ENCODE measurements at regions not wholly inside any gene's neighbourhood (a gene's known extent, or its start where the extent isn't known, plus 50 kb on each side); places are given as distances from the start of the nearest gene placed in this dataset.
A peak's percentile ranks its signal among the peaks of the same experiment; 100 is the strongest.

DNA sequence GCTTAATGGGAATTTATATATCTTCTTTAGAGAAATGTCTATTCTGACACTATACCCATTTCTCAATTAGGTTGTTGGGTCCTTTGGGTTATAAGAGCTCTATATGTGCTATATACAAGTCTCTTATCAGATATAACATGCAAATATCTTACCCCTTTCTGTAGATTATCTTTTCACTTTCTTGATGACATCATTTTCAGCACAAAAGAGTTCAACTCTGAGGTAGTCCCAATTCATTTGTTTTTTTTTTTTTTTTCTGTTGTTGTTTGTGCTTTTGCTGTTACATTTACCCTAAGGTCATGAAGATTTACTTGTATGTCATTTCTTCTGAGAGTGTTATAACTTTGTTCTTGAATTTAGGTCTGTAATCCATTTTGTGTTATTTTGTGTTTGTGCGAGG, 326.4 kb downstream of the CENPC start:
- DNase-seq, result no peak

DNA sequence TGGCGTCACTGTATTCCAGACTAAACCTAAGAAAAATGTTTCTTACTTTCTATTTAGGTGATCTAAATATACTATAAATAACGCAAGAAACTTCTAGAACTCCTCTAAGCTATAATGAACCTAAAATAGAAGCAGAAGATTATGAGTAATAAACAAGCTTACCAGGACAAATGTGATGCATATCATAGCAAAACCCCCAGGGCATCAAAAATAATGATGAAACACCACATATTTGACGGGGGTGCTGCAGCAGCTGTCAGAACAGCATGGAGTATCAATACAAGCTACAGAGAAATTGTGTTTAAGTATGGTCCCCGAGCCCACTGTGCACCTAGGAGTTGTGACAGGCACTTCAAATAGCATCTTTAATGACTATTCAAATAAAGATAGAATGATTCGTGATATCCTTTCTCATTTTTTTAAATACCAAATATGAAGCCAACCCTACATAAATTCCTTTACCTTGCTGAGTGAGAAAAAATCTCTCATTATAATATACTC, 337.3 kb downstream of the CENPC start:
- DNase-seq, result no peak

- DNase-seq, result no peak
Observed at GRCh38 chr4:67204441-67204840, 340.9 kb downstream of the CENPC start.

GRCh38 chr4:67201334-67201733, 344.0 kb downstream of the CENPC start:
- no peak for DNase-seq

DNA sequence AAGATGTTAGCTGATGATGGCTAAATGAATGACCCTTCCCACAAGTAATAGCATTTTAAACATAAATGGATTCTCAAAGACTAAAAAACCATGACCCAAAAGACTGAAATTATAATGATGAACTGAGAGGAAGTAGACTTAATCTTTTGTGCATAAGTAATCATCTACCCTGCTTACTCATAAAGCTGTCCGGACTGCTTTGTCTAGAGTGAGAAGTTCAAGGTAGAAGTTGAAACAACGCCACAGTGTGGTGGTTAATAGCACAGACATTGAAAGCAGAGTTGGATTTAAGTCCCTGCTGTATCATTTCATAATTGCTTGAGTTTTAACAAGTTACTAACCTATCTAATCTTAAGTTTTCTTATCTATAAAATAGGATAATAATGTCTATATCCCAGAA, 346.6 kb downstream of the CENPC start:
- no peak for DNase-seq

- no peak for DNase-seq
Observed at GRCh38 chr4:67167849-67168248, 377.5 kb downstream of the CENPC start.

DNA sequence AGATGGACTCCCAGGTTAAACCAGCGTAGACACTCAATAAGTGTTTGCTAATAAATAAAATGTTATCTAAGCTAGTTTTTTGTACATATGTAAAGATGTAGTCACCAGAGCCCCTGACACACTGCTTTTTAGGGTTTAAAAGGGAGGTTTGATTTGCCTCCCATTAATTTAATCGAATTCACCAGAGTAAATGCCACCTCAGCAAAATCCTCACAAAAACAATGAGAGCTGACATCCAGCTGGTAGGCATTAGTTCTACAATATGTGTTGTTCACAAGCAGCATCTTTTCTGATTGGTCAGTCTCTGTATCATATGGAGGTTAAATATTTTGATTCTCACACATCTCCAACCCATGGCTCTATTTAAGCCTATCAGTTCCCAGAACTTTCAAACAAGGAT, 382.6 kb downstream of the CENPC start:
- no peak for DNase-seq

- DNase-seq, result no peak
Observed at GRCh38 chr4:67161311-67161710, 384.0 kb downstream of the CENPC start.

GRCh38 chr4:67160394-67160793, 384.9 kb downstream of the CENPC start:
- DNase-seq, result no peak

DNA sequence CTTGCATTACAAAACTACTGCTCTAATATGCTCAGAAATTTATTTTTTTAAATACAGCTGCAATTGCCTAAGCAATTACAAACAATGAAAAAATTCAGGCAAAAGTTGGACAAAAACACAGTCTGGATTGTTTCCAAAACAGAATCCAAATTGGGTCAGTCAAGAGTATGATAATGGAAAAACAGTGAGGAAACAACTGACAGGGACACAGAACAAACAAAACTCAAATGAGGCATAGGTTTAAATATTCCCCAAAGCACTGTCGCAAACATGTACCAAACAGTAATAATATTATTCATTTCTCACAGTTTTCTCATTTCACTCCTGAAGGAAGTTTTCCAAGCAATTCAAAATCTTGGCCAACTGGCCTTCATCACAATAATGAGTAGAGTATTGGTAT, 386.6 kb downstream of the CENPC start:
- DNase-seq, result no peak

DNA sequence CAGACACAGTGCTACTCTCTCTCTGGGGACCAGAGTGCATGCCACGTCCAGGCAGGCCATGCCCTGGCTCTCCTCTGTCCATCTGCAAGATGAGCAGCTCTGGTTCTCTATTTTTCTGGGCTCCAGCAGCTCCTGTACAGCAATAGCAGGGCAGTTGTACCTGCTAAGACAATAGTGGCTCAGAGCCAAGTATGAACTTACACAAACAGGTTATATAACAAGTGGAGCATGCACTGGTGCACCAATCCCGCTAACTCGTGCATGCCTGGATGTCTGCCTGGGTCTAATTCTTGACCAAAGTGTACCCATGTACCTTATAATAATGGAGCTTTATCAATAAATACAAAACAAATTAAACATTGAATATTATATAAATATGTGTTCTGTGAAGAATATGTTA, 392.3 kb downstream of the CENPC start:
- DNase-seq, result no peak

GRCh38 chr4:67151376-67152343, 393.6 kb downstream of the CENPC start:
- no peak for DNase-seq

DNA sequence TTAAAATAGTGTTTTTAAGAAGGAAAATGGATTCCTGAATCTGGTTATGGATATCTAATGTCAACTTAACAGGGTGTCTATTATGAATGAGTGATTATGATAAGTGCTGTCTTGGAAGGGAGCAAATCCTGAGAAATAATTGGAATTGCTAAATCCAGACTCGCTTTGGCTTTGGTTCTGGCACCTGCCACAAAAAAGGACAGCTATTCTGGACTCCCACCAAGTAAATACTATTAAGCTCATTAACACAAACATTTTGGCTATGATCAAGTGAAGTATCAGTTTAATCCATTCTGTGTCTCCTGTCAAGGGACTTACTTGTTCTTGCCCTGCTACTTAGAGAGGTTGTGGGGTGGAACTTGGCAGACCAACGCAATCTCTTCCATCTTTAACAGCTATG, 403.7 kb downstream of the CENPC start:
- peak; percentile 89 for DNase-seq

DNA sequence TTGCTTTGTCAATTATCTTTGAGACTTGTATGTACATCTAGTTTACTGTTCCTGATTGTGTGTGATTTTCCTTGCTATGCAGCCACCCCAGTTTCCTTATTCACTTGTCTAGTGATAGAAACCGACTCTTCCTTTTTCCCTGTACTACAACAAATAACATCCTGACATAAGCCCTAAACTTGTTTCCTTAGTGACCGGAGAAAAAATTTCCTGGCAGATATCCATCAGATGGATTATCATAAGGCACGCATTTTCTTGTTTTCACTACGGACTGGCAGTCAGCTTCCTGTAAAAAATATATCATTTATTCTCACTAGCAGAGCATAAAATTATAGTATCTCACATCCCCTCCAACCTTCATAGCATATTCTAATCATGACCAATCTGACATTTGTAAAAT, 410.7 kb downstream of the CENPC start:
- DNase-seq, result no peak

DNA sequence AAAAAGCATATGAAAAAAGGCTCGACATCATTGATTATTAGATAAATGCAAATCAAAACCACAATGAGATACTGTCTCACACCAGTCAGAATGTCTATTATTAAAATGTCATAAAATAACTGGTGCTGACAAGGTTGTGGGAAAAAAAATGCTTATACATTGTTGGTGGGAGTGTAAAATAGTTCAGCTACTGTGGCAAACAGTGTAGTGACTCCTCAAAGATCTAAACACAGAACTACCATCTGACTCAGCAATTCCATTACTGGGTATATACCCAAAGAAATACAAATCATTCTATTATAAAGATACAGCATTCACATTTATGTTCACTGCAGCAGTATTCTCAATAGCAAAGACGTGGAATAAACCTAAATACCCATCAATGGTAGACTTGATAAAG, 412.1 kb downstream of the CENPC start:
- no peak for DNase-seq

- no peak for DNase-seq
Observed at GRCh38 chr4:67131224-67131623, 414.1 kb downstream of the CENPC start.

- no peak for DNase-seq
Observed at GRCh38 chr4:67130411-67130810, 414.9 kb downstream of the CENPC start.

GRCh38 chr4:67126570-67126969, 418.7 kb downstream of the CENPC start:
- no peak for DNase-seq

DNA sequence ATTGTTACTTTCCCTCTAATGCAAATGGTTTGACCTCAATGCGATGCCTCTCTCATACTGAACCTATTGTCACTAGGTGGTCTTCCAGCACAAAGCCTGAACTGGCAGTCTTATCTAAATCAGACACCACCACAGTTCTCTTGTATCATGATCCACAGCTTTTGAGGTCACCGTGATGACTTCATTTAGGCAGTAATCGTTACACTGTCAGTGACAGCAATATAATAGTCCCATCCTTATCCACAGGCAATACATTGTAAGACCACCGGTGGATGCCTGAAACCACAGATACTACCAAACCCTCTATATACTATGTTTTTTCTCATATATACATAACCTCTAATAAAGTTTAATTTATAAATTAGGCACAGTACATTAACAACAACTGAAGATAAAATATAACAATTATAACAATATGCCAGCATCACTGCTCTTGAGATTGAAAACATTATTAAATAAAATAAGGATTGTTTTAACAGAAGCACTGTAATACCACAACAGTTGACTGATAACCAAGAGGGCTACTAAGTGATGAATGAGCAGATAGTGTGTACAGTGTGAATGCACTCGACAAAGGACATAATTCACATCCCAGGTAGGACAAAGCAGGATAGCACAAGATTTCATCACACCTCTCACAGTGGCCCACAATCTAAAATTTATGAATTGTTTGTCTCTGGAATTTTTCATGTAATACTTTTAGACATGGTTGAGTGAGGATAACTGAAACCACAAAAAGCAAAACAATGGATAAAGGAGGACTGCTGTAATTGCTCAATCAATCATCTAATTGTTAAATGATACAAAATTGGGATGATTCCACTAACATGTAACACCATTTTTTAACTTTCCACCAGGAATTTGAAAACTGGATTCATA, 419.4 kb downstream of the CENPC start:
- DNase-seq, result no peak

DNA sequence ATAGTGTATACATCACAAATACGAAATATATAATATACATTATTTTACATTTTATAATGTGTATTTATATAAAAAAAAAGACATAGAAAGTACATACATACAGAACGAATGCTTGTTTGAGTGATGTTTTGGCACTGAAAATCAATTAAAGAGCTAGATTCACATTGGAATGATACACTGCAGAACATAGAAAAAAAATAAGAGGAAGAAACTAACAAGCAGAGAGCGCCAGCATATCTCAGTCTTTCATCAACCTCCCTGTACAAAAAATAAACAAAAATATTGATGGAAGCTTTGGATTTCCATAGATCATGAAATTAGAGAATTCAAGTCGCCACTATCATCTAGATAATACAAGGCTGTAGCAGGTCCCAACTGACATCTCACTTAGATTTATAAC, 420.6 kb downstream of the CENPC start:
- DNase-seq, result no peak

- no peak for DNase-seq
Observed at GRCh38 chr4:67122029-67122428, 423.3 kb downstream of the CENPC start.

DNA sequence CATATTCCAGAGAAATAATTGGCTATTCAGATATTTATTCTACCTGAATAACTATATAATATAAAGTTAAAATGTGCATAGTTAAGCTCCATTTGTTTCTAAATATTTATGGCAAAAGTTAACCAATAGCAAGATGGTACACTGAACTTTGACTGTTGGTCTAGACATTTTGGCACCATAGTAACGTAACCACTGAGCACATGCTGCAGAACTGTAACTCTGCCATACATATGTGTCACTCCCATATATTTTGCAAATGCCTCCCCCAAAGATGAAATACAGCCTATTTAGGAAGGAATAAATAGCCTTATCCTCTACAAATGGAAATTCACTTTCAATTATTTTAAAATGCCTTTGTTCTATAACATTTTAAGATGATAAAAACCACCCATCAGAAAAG, 424.9 kb downstream of the CENPC start:
- no peak for DNase-seq

DNA sequence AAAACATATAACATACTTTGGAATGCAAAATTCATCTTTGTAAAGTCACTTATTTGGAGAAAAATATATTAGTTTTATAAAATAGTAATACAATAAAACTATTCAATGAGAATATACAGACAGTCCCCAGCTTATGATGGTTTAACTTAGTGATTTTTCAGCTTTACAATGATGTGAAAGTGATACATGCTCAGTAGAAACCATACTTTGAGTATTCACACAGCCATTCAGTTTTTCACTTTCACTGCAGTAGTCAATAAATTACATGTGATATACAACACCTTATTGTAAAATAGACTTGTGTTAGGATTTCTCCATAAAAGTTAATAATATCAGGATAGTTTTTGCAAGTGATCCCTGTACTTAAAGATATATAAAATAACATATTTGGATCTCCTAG, 436.0 kb downstream of the CENPC start:
- DNase-seq, result no peak
